ENCODE measurements at regions not wholly inside any gene's neighbourhood (a gene's known extent, or its start where the extent isn't known, plus 50 kb on each side); places are given as distances from the start of the nearest gene placed in this dataset.

DNA sequence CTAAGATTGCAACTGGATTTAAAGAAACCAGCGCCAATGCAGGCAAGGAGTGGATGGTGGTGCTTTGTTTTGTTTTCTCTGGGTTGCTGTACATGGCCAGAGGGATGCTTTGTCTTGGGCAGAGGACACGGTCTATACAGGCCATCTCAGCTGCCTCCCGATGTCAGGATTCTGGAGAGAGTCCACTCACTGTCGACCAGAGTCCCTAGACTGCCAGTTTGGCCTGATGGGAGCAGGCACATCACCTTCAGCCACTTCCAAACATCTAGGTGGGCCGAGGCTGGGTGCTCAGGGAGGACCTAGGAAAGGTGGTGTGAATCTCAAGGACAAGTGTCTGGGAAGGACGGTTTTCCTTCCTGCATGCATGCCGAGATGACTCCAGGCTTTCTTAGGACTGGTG is 152.1 kb downstream of the BUB3 start:
- POLR2A ChIA-PET, result no interaction called here
- DNase-seq (no peak), ATAC-seq (ENCODE audit: poor library complexity) (no peak)
- Mint-ChIP-seq H3K36me3 (ENCODE audit: low read depth) (no peaks in the 10 kb centered on the region), H3K4me3 (no peak overlapping the region), H3K4me1 (ENCODE audit: low read depth) (no peaks in the 10 kb centered on the region), H3K9me3 (no peaks in the 10 kb centered on the region), H3K27me3 (no peaks in the 10 kb centered on the region), H3K27ac (no peak overlapping the region)
- H3K4me3 ChIP-seq (ENCODE audit: low read length), result no peak overlapping the region
- TF ChIP-seq, protein P1, sequence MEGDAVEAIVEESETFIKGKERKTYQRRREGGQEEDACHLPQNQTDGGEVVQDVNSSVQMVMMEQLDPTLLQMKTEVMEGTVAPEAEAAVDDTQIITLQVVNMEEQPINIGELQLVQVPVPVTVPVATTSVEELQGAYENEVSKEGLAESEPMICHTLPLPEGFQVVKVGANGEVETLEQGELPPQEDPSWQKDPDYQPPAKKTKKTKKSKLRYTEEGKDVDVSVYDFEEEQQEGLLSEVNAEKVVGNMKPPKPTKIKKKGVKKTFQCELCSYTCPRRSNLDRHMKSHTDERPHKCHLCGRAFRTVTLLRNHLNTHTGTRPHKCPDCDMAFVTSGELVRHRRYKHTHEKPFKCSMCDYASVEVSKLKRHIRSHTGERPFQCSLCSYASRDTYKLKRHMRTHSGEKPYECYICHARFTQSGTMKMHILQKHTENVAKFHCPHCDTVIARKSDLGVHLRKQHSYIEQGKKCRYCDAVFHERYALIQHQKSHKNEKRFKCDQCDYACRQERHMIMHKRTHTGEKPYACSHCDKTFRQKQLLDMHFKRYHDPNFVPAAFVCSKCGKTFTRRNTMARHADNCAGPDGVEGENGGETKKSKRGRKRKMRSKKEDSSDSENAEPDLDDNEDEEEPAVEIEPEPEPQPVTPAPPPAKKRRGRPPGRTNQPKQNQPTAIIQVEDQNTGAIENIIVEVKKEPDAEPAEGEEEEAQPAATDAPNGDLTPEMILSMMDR (IDR thresholded peaks at IDR 0.05), result no peak
- intact Hi-C loops (cut with DNase I, micrococcal nuclease), result no loop called here
- no peaks in the 10 kb centered on the region for H3K36me3 ChIP-seq (ENCODE audit: insufficient read depth, low read length)
- H3K27me3 ChIP-seq (ENCODE audit: control insufficient read depth in 1 of 2, insufficient read depth in 2 of 2, low read length in 2 of 2), result no peaks in the 10 kb centered on the region
- CTCF ChIA-PET, result no interaction called here
- H3K4me1 ChIP-seq (ENCODE audit: insufficient read depth, low read length), result no peaks in the 10 kb centered on the region
- H3K9me3 ChIP-seq (ENCODE audit: control insufficient read depth in 1 of 2, insufficient read depth in 1 of 2, low read length in 2 of 2), result no peaks in the 10 kb centered on the region
- no peak overlapping the region for H3K27ac ChIP-seq (ENCODE audit: low read depth in 1 of 2, low read length in 2 of 2)

DNA sequence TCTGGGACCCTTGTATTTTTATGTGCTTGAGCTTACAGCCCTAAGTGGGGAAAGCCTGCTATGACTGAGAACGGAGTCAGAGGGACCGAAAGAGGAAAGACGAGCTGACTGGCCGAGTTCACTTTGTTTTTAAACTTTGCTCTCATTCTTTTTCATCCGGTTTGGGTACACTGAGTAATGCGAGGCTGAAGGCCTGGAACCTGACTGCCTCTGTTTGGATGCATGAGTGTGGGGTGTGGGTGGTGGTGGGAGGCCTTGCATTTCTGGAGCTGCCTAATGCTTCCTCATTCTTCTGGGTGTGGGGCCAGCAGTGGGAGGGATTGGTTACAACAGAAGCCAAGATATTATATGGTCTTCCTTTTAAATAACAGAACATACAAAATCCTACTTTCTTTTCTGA is 155.5 kb downstream of the BUB3 start:
- no peaks in the 10 kb centered on the region for H3K9me3 Mint-ChIP-seq
- Histone ChIP-seq H3K27me3 (ENCODE audit: control insufficient read depth in 1 of 2, insufficient read depth in 2 of 2, low read length in 2 of 2) (no peaks in the 10 kb centered on the region), H3K36me3 (ENCODE audit: insufficient read depth, low read length) (no peaks in the 10 kb centered on the region), H3K9me3 (ENCODE audit: control insufficient read depth in 1 of 2, insufficient read depth in 1 of 2, low read length in 2 of 2) (no peaks in the 10 kb centered on the region), H3K4me3 (ENCODE audit: low read length) (no peak overlapping the region), H3K27ac (ENCODE audit: low read depth in 1 of 2, low read length in 2 of 2) (no peak overlapping the region), H3K4me1 (ENCODE audit: insufficient read depth, low read length) (no peaks in the 10 kb centered on the region)
- CTCF ChIA-PET, result no interaction called here
- intact Hi-C loops (cut with DNase I, micrococcal nuclease), result no loop called here
- TF ChIP-seq, protein P1 (IDR thresholded peaks at IDR 0.05), result no peak
- POLR2A ChIA-PET, result no interaction called here
- no peak overlapping the region for H3K4me3 Mint-ChIP-seq
- no peaks in the 10 kb centered on the region for H3K27me3 Mint-ChIP-seq
- H3K4me1 Mint-ChIP-seq (ENCODE audit: low read depth), result no peaks in the 10 kb centered on the region
- ATAC-seq (ENCODE audit: poor library complexity) (no peak), DNase-seq (no peak)
- no peak overlapping the region for H3K27ac Mint-ChIP-seq
- no peaks in the 10 kb centered on the region for H3K36me3 Mint-ChIP-seq (ENCODE audit: low read depth)

DNA sequence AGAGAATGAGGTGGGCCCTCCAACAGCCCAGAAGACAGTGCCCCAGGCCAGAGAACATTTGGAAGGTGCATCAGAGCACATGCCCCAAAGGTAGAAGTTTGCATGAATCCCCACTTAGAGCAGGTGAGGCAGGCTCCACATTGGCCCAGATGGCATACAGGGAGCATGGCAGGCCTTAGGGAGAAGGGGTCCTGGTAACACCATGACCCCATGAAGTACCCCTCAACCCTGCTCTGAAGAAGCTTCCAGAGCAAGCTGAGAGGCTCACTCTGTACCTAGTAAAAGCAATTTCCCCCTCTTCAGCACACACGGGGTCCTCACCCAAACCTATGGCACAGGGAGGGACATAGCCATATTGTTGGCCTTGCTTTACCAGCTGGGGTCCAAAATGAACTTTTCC is 162.6 kb downstream of the BUB3 start:
- ChIA-PET CTCF (no interaction called here), POLR2A (no interaction called here)
- Histone ChIP-seq H3K9me3 (ENCODE audit: control insufficient read depth in 1 of 2, insufficient read depth in 1 of 2, low read length in 2 of 2) (no peaks in the 10 kb centered on the region), H3K4me3 (ENCODE audit: low read length) (no peak overlapping the region), H3K36me3 (ENCODE audit: insufficient read depth, low read length) (no peaks in the 10 kb centered on the region), H3K4me1 (ENCODE audit: insufficient read depth, low read length) (no peaks in the 10 kb centered on the region), H3K27me3 (ENCODE audit: control insufficient read depth in 1 of 2, insufficient read depth in 2 of 2, low read length in 2 of 2) (no peaks in the 10 kb centered on the region), H3K27ac (ENCODE audit: low read depth in 1 of 2, low read length in 2 of 2) (no peak overlapping the region)
- no peak for DNase-seq
- intact Hi-C loops (cut with DNase I, micrococcal nuclease), result no loop called here
- Mint-ChIP-seq H3K4me1 (ENCODE audit: low read depth) (no peaks in the 10 kb centered on the region), H3K9me3 (no peaks in the 10 kb centered on the region), H3K27me3 (no peaks in the 10 kb centered on the region), H3K36me3 (ENCODE audit: low read depth) (no peaks in the 10 kb centered on the region), H3K27ac (no peak overlapping the region), H3K4me3 (no peak overlapping the region)
- TF ChIP-seq, protein P1 (IDR thresholded peaks at IDR 0.05), result no peak
- ATAC-seq (ENCODE audit: poor library complexity), result no peak
